Keratinocyte (primary cell): ENCODE measurements at regions not wholly inside any gene's neighbourhood (a gene's known extent, or its start where the extent isn't known, plus 50 kb on each side); places are given as distances from the start of the nearest gene placed in this dataset.

ENCODE experiments used
- DNase-seq: peaks from one replicate; pipeline ENCODE4 v3.0.0-alpha.2; 2011; ENCODE audit warnings: low read depth, missing footprints, low spot score
- FAIRE-seq: peaks from 2 replicates; lab custom pipeline; 2011; peaks lifted over from hg19 to GRCh38; lab: Jason Lieb, UNC
- H2AFZ ChIP-seq: 2 replicates; pipeline ENCODE4 v1.6.0; 2012; ENCODE audit warnings: low read length, control low read depth, inconsistent platforms; ENCODE audit not compliant: control insufficient read depth
- H3K27ac ChIP-seq: 2 replicates; pipeline ENCODE4 v1.5.1; 2011; ENCODE audit warnings: low read length; ENCODE audit not compliant: control insufficient read depth, insufficient read depth
- H3K27me3 ChIP-seq: 3 replicates; pipeline ENCODE4 v1.6.0; 2011; ENCODE audit warnings: low read length; ENCODE audit not compliant: control insufficient read depth, insufficient read depth; ENCODE audit errors: extremely low read depth
- H3K36me3 ChIP-seq, 2 experiments: 2 replicates in 1 of 2; 3 replicates in 1 of 2; pipeline ENCODE4 v1.5.1; 2011; ENCODE audit warnings: low read length in 2 of 2, mild to moderate bottlenecking in 1 of 2; ENCODE audit not compliant: control insufficient read depth in 2 of 2, insufficient read depth in 2 of 2; ENCODE audit errors: extremely low read depth in 1 of 2
- H3K4me1 ChIP-seq: 3 replicates; pipeline ENCODE4 v1.5.1; 2011; ENCODE audit warnings: low read length; ENCODE audit not compliant: control insufficient read depth, insufficient read depth; ENCODE audit errors: extremely low read depth
- H3K4me2 ChIP-seq: 3 replicates; pipeline ENCODE4 v1.6.0; 2011; ENCODE audit warnings: low read depth, low read length; ENCODE audit not compliant: control insufficient read depth, insufficient read depth; ENCODE audit errors: extremely low read depth
- H3K4me3 ChIP-seq, 3 experiments: fragments of 200-600 bp in 1 of 3; sonication (generic) in 1 of 3; 2 replicates in 2 of 3; 3 replicates in 1 of 3; pipeline ENCODE4 v1.5.1; 2011 to 2016; ENCODE audit warnings: low read length in 3 of 3, mild to moderate bottlenecking in 3 of 3, control low read depth in 2 of 3, inconsistent platforms in 1 of 3, low read depth in 1 of 3, mixed read lengths in 1 of 3, mixed run types in 1 of 3, moderate library complexity in 1 of 3; ENCODE audit not compliant: control insufficient read depth in 2 of 3, insufficient read depth in 2 of 3; ENCODE audit errors: extremely low read depth in 1 of 3
- H3K79me2 ChIP-seq: 2 replicates; pipeline ENCODE4 v1.6.0; 2012; ENCODE audit warnings: low read length; ENCODE audit not compliant: control insufficient read depth, insufficient read depth
- H3K9ac ChIP-seq: 3 replicates; pipeline ENCODE4 v1.6.0; 2011; ENCODE audit warnings: low read length; ENCODE audit not compliant: control insufficient read depth, insufficient read depth; ENCODE audit errors: extremely low read depth
- H3K9me1 ChIP-seq: 3 replicates; pipeline ENCODE4 v1.6.0; 2011; ENCODE audit warnings: low read length; ENCODE audit not compliant: control insufficient read depth, insufficient read depth; ENCODE audit errors: extremely low read depth
- H3K9me3 ChIP-seq: 2 replicates; pipeline ENCODE4 v1.5.1; 2012; ENCODE audit warnings: low read depth, low read length; ENCODE audit not compliant: control insufficient read depth
- H4K20me1 ChIP-seq: 3 replicates; pipeline ENCODE4 v1.6.0; 2011; ENCODE audit warnings: low read length; ENCODE audit not compliant: control insufficient read depth, insufficient read depth; ENCODE audit errors: extremely low read depth
- EZH2 ChIP-seq: IDR thresholded peaks from one replicate; pipeline ENCODE4 v1.6.1; 2012; ENCODE audit warnings: inconsistent platforms, mild to moderate bottlenecking, low read length, moderate library complexity
- dilution Hi-C: fragments of 300-500 bp; cut with MboI; formaldehyde crosslinking; loops from one replicate; pipeline ENCODE4 v1.7.0; 2020; ENCODE audit warnings: low sequenced_read_pairs; ENCODE audit not compliant: extremely low pct_ligation_motif_present
- TF ChIP-seq, protein P1 (sequence below), 3 experiments: IDR thresholded peaks in 1 of 3; conservative IDR thresholded peaks in 1 of 3; optimal IDR thresholded peaks in 1 of 3; 2 replicates in 2 of 3; 3 replicates in 1 of 3; pipeline versions ENCODE3 to v1.5.1; 2011; ENCODE audit warnings: low read length in 3 of 3, mild to moderate bottlenecking in 3 of 3, moderate library complexity in 2 of 3, control low read depth in 1 of 3, inconsistent platforms in 1 of 3; ENCODE audit not compliant: insufficient read depth in 2 of 3; ENCODE audit errors: extremely low read depth in 1 of 3

- no peak overlapping the region for H3K9ac ChIP-seq
- H2AFZ ChIP-seq: no peak overlapping the region
- H3K4me3 ChIP-seq: no peak overlapping the region
- no peaks in the 10 kb centered on the region for H3K4me1 ChIP-seq
- no peaks in the 10 kb centered on the region for H3K36me3 ChIP-seq
- H4K20me1 ChIP-seq: no peaks in the 10 kb centered on the region
- FAIRE-seq (no peak), DNase-seq (no peak)
- no peak overlapping the region for H3K4me2 ChIP-seq
- peaks cover 8% of the 10 kb centered on the region for H3K27me3 ChIP-seq
- no peak overlapping the region for H3K27ac ChIP-seq
- no peaks in the 10 kb centered on the region for H3K9me1 ChIP-seq
- dilution Hi-C loops: no loop called here
- no peak for TF ChIP-seq EZH2
- TF ChIP-seq, protein P1, sequence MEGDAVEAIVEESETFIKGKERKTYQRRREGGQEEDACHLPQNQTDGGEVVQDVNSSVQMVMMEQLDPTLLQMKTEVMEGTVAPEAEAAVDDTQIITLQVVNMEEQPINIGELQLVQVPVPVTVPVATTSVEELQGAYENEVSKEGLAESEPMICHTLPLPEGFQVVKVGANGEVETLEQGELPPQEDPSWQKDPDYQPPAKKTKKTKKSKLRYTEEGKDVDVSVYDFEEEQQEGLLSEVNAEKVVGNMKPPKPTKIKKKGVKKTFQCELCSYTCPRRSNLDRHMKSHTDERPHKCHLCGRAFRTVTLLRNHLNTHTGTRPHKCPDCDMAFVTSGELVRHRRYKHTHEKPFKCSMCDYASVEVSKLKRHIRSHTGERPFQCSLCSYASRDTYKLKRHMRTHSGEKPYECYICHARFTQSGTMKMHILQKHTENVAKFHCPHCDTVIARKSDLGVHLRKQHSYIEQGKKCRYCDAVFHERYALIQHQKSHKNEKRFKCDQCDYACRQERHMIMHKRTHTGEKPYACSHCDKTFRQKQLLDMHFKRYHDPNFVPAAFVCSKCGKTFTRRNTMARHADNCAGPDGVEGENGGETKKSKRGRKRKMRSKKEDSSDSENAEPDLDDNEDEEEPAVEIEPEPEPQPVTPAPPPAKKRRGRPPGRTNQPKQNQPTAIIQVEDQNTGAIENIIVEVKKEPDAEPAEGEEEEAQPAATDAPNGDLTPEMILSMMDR (optimal IDR thresholded peaks at IDR 0.05 in 1 of 3, IDR thresholded peaks at IDR 0.05 in 1 of 3, conservative IDR thresholded peaks at IDR 0.05 in 1 of 3; ENCODE audit: extremely low read depth in 1 of 3, insufficient read depth in 2 of 3, low read length in 3 of 3): no peak
- H3K79me2 ChIP-seq: no peaks in the 10 kb centered on the region
- H3K9me3 ChIP-seq: no peaks in the 10 kb centered on the region
These were observed 57.3 kb upstream of the EGFLAM start for GRCh38 chr5:38200872-38201557.

- TF ChIP-seq EZH2: no peak
- TF ChIP-seq, protein P1 (optimal IDR thresholded peaks at IDR 0.05 in 1 of 3, IDR thresholded peaks at IDR 0.05 in 1 of 3, conservative IDR thresholded peaks at IDR 0.05 in 1 of 3; ENCODE audit: extremely low read depth in 1 of 3, insufficient read depth in 2 of 3, low read length in 3 of 3): no peak
- Histone ChIP-seq H4K20me1 (no peaks in the 10 kb centered on the region), H3K36me3 (no peaks in the 10 kb centered on the region), H3K9me3 (no peaks in the 10 kb centered on the region), H3K9me1 (no peaks in the 10 kb centered on the region), H3K4me1 (no peaks in the 10 kb centered on the region), H3K4me2 (no peak overlapping the region), H3K27me3 (peaks cover 2% of the 10 kb centered on the region), H3K79me2 (no peaks in the 10 kb centered on the region), H2AFZ (no peak overlapping the region), H3K27ac (no peak overlapping the region), H3K9ac (no peak overlapping the region), H3K4me3 (no peak overlapping the region)
- dilution Hi-C loops: no loop called here
- FAIRE-seq (no peak), DNase-seq (no peak)
These were observed 61.2 kb upstream of the EGFLAM start for GRCh38 chr5:38197118-38197517.
